Endothelial cell of umbilical vein (primary cell): ENCODE measurements at regions not wholly inside any gene's neighbourhood (a gene's known extent, or its start where the extent isn't known, plus 50 kb on each side); places are given as distances from the start of the nearest gene placed in this dataset.

Experiments used
- CTCF ChIP-seq, 2 donors: IDR thresholded peaks; 1 replicate in 1 of 2; 2 replicates in 1 of 2; pipeline ENCODE4 v1.5.1; 2011; ENCODE audit warnings: low read length in 2 of 2, mild to moderate bottlenecking in 2 of 2, moderate library complexity in 2 of 2, control low read depth in 1 of 2, inconsistent platforms in 1 of 2, low read depth in 1 of 2; ENCODE audit not compliant: insufficient read depth in 1 of 2; ENCODE audit errors: extremely low read depth in 1 of 2
- EZH2 ChIP-seq: IDR thresholded peaks from 2 replicates; pipeline ENCODE4 v1.6.1; 2012; ENCODE audit warnings: borderline replicate concordance, low read depth, mild to moderate bottlenecking, moderate library complexity, low read length, inconsistent platforms; ENCODE audit not compliant: severe bottlenecking
- GATA2 ChIP-seq: IDR thresholded peaks from 2 replicates; pipeline ENCODE4 v1.7.0; 2011; ENCODE audit warnings: low read depth, mild to moderate bottlenecking, moderate library complexity, mixed read lengths, low read length; ENCODE audit not compliant: insufficient read length, insufficient read depth
- JUN ChIP-seq: IDR thresholded peaks from 2 replicates; pipeline ENCODE4 v1.6.1; 2011; ENCODE audit warnings: borderline replicate concordance, low read depth; ENCODE audit not compliant: insufficient read length, insufficient read depth
- MAX ChIP-seq: IDR thresholded peaks from 2 replicates; pipeline ENCODE4 v1.6.1; 2011; ENCODE audit not compliant: insufficient read depth, insufficient read length
- MYC ChIP-seq: IDR thresholded peaks from one replicate; pipeline ENCODE4 v1.6.1; 2011; ENCODE audit warnings: mild to moderate bottlenecking, low read depth, low read length
- POLR2A ChIP-seq: IDR thresholded peaks from 2 replicates; pipeline ENCODE4 v1.6.1; 2012; ENCODE audit warnings: low read depth, mild to moderate bottlenecking, control low read depth, low read length
- POLR2AphosphoS5 ChIP-seq: IDR thresholded peaks from 2 replicates; pipeline ENCODE4 v1.6.1; 2012; ENCODE audit warnings: low read depth, mild to moderate bottlenecking, control low read depth, low read length, moderate library complexity; ENCODE audit not compliant: insufficient read depth

- TF ChIP-seq POLR2A, result no peak
- no peak for TF ChIP-seq CTCF (IDR thresholded peaks at IDR 0.05; ENCODE audit: extremely low read depth in 1 of 2, insufficient read depth in 1 of 2, low read depth in 1 of 2, low read length in 2 of 2)
- TF ChIP-seq POLR2AphosphoS5, result no peak
- no peak for TF ChIP-seq EZH2
- no peak for TF ChIP-seq GATA2
- no peak for TF ChIP-seq MAX
- TF ChIP-seq JUN, result no peak
- TF ChIP-seq MYC, result no peak
These were observed 251.5 kb upstream of the MGAT5 start for GRCh38 chr2:134002391-134002790.
